HT1080 (cell line): ENCODE measurements at regions not wholly inside any gene's neighbourhood (a gene's known extent, or its start where the extent isn't known, plus 50 kb on each side); places are given as distances from the start of the nearest gene placed in this dataset.

Experiments used
- DNase-seq: peaks from one replicate; pipeline ENCODE4 v3.0.0-alpha.2; 2015; ENCODE audit warnings: low read depth

DNA sequence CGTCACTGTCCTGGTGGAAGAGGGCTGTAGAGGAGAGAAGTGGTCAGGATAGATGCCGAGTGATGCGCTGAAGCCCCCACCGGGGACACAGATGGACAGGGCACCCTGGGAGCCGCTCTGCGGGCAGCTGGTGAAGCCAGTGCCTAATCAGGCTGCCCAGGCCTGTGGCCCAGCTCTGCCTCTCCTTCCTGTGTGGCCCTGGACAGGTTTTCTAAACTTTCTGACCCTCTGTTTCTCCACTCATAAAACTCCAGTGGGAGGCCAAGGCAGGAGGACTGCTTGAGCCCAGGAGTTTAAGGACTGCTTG is 86.1 kb downstream of the C5orf15 start:
- no peak for DNase-seq

- DNase-seq = no peak
Observed at GRCh38 chr5:133881576-133882388, 86.6 kb downstream of the C5orf15 start.

DNA sequence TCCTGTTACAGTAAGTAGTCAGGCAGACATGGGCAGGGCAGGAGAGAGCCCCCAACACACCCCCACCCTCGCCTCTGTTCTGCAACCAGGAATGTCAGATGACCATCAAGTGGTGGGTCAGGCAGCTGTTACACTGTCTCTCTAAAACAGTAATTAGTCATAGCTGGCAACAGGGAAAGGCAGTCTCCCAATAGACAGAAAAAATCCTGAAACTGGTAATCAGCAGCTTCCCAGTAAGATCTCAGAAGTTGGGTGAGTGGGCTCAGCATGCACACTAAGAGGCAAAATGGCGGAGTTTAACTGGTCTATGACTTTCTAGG is 90.2 kb downstream of the C5orf15 start:
- DNase-seq = no peak

- no peak for DNase-seq
Observed at GRCh38 chr5:133877351-133878235, 90.8 kb downstream of the C5orf15 start.

DNA sequence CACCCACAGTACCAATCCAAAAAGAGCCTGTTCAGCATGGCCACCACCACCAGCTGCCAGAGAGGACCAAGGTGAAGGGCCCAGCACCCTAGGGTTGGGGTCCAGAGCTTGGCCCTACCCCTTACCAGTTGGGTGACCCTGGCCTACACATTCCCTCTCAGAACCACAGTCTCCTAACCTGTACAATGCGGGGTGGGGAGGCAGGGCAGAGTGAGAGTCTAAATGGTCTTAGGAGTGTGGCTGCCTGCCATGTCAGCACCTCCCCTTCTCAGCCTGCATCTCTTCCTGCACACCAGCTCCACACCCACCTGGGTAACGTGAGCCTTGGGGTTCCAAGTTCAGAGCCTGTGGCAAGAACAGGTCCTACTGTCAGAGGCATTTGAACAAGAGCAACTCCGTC is 92.2 kb downstream of the C5orf15 start:
- DNase-seq = no peak

DNA sequence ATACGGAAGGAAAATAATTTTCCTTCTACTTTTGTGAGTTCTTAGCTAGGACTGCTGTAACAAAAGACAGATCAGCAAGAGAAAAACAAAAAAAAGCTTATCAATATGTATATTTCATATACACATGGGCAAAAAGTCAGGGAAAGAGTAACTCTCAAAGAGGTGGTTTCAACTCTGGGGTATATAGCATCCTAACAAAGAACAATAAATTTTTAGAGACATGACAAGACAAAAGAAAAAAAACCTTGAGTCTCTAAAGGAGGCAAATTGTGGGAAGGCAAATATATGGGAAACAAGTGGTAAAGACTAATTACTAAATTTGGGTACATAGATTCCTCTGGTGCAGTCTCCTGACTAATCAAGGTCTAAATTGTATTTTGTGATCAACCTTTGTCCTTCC is 93.2 kb downstream of the C5orf15 start:
- no peak for DNase-seq

DNA sequence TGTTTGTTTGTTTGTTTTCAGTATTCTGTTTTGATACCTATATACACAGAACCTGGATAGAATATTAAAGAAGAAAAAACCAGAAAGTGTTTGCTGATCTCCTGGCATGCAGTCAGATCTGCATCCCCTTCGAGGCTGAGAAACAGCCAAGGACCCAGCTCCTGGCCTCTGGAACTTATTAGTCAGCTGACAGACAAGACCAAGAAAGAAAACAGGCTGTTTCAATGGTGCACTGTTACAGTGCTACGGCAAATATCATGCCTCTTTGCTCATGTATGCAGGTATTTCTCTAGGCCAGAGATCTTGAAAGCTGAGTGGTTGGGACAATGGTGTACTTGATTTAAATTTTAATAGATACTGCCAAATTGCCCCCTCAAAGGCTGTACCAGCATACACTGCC is 95.0 kb downstream of the C5orf15 start:
- DNase-seq = no peak

DNA sequence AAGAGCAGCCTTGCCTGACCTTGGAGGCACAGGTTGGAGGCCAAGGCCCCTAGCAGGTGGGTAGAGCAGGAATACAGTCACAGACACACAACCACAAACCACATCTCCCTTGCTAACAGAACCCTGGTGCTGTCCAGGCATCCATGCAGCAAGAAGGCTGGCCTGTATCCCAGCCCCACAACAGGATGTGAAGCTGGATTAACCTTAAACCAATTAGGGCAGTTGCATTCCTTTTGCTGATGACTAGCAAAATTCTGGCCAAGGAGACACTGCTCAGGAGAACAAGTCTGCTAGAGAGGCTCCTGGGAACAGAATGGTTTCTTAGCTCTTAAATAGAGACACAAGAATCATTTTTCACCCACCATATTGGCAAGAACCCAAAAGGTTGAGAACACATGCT is 97.8 kb downstream of the C5orf15 start:
- DNase-seq = peak; percentile 85

GRCh38 chr5:133869519-133870335 is 98.7 kb downstream of the C5orf15 start:
- no peak for DNase-seq

GRCh38 chr5:133868946-133869518 is 99.4 kb downstream of the C5orf15 start:
- peak; percentile 61 for DNase-seq

- DNase-seq = no peak
Observed at GRCh38 chr5:133867851-133868545, 100.4 kb downstream of the C5orf15 start.

GRCh38 chr5:133867341-133867740 is 101.1 kb downstream of the C5orf15 start:
- DNase-seq = no peak

- DNase-seq = no peak
Observed at GRCh38 chr5:133866903-133867245, 101.6 kb downstream of the C5orf15 start.

GRCh38 chr5:133866160-133866902 is 102.1 kb downstream of the C5orf15 start:
- no peak for DNase-seq

DNA sequence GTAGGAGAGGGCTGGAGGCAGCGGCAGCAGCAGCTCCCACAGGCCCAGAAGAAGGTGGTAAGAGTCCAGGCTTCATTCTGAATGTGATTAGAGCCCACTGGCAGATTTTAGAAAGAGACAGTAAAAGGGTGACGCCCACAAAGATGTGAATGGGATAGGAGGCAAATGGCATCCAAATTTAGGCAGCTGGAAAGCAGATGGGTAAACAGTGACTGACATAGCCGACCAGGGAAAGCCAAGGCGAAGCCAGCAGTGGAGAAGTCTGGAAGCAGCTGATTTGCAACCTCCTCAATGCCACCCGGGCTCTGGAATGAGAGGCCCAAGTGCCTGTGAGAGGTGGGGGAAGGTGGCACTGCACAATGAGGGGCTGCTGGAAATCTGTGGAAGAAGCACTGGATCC is 103.3 kb downstream of the C5orf15 start:
- no peak for DNase-seq

DNA sequence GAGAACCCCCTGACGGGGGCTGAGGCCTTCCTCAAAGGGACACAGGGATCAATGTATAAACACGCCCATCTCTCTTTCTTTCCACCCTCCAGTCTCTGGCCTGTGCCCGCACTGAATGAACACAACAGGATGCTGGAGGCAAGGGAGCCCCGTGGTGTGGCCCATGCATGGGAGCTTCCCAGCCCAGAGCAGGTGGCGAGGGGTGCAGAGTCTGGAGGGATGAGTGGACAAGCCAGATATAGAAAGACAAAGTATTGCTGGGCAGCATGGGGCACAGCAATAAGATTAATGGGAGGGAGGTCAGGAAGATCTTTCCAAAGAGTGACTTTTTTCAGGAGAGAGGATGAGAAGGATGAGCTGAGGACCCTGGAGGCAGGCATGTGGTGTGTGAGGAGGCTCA is 103.7 kb downstream of the C5orf15 start:
- DNase-seq = no peak

GRCh38 chr5:133863857-133864585 is 104.4 kb downstream of the C5orf15 start:
- DNase-seq = no peak

DNA sequence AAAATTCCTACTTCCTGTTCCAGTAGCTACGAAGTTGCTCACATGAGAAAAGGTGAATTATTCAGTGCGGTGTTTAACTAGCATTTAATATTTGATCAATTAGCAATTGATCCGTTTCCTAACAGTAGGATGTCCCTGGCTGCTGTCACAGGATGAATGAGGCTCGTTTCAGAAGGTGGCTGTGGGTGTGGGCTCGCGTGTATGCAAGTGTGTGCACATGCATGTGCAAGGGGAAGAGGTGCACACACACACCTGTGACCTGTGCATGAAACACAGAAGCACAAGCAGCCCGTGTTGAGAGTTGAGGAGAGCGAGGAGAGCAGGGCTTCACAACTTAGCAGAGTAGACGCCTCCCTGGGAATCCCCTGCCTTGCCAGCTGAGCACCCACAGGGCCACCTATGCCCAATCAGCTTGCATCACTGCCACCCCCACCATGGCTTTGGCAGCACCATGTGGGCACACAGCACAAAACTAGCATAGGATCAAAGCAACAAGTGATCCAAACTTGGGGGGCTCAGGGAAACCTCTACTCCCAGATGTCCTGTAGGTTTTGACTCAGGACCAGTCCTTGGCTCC is 107.2 kb downstream of the C5orf15 start:
- DNase-seq = no peak

DNA sequence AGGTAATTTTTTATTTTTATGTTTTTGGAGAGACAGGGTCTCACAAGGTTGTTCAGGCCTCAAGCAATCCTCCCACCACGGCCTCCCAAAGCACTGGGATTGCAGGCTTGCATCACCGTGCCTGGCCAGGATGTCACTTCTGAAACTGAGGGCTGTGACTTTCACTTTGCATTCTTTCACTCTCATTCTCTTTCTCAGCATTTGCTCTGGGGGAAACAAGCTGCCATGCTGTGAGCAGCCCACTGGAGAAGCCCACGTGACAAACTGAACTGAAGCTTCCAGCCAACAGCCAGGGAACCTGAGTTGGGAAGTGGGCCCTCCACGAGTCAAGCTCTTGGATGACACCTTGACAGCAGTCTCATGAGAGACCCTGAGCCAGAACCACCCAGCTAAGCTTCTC is 109.4 kb downstream of the C5orf15 start:
- no peak for DNase-seq
